Mesothelial cell of epicardium (in vitro differentiated cells): ENCODE measurements at regions not wholly inside any gene's neighbourhood (a gene's known extent, or its start where the extent isn't known, plus 50 kb on each side); places are given as distances from the start of the nearest gene placed in this dataset.
"Not testable (repeated sequence)": the region's sequence is repeated elsewhere in the genome, so short reads cannot be mapped to it uniquely, and the experiment has no call there.

Source experiments
- DNase-seq, 2 experiments: peaks; one replicate each; pipeline ENCODE4 v3.0.0; 2021; ENCODE audit warnings: low spot score in 2 of 2; ENCODE audit not compliant: unreplicated experiment in 2 of 2
- H3K27ac Mint-ChIP-seq: 2 replicates; pipeline ENCODE4 v1.8.0; 2021; ENCODE audit warnings: mixed read lengths
- H3K27me3 Mint-ChIP-seq: 2 replicates; pipeline ENCODE4 v1.8.0; 2021; ENCODE audit warnings: low read depth, mixed read lengths
- H3K36me3 Mint-ChIP-seq: 2 replicates; pipeline ENCODE4 v1.8.0; 2021; ENCODE audit warnings: mixed read lengths
- H3K4me1 Mint-ChIP-seq: 2 replicates; pipeline ENCODE4 v1.8.0; 2021; ENCODE audit warnings: mixed read lengths
- H3K4me3 Mint-ChIP-seq: 2 replicates; pipeline ENCODE4 v1.8.0; 2021; ENCODE audit warnings: mild to moderate bottlenecking, moderate library complexity, mixed read lengths
- H3K9me3 Mint-ChIP-seq: 2 replicates; pipeline ENCODE4 v1.8.0; 2021; ENCODE audit warnings: mixed read lengths
- TF ChIP-seq, protein P1 (sequence below): fragments of 200-600 bp; sonication (generic); IDR thresholded peaks from one replicate; pipeline ENCODE4 v1.5.0; 2021; ENCODE audit warnings: antibody characterized with exemption; ENCODE audit not compliant: unreplicated experiment

DNA sequence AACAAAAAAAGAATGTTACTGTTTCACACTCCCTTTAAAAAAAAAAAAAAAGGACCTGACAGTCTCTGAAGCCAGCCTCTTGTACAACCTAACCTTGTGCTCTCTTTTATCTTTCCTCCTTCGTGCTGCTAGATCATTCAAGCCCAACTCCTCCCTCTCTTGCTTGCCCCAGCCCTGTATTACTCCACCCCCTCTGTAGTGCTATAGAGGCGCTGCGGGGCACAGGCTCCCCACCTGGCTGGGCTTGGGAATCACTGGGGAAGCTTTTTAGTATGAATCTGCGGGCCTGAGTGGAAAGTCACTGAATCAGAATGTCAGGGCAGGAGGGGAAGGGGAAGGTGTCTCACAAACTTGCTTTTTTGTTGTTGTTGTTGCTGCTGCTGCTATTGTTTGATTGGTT is 383.7 kb upstream of the CAMK1G start:
- TF ChIP-seq, protein P1, sequence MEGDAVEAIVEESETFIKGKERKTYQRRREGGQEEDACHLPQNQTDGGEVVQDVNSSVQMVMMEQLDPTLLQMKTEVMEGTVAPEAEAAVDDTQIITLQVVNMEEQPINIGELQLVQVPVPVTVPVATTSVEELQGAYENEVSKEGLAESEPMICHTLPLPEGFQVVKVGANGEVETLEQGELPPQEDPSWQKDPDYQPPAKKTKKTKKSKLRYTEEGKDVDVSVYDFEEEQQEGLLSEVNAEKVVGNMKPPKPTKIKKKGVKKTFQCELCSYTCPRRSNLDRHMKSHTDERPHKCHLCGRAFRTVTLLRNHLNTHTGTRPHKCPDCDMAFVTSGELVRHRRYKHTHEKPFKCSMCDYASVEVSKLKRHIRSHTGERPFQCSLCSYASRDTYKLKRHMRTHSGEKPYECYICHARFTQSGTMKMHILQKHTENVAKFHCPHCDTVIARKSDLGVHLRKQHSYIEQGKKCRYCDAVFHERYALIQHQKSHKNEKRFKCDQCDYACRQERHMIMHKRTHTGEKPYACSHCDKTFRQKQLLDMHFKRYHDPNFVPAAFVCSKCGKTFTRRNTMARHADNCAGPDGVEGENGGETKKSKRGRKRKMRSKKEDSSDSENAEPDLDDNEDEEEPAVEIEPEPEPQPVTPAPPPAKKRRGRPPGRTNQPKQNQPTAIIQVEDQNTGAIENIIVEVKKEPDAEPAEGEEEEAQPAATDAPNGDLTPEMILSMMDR = no peak
- peaks cover 16% of the 10 kb centered on the region for H3K4me1 Mint-ChIP-seq
- H3K9me3 Mint-ChIP-seq = peaks cover 24% of the 10 kb centered on the region
- H3K4me3 Mint-ChIP-seq = no peak overlapping the region
- H3K27ac Mint-ChIP-seq = no peak overlapping the region
- no peak for DNase-seq
- H3K27me3 Mint-ChIP-seq = peaks cover 7% of the 10 kb centered on the region
- peaks cover 18% of the 10 kb centered on the region for H3K36me3 Mint-ChIP-seq

DNA sequence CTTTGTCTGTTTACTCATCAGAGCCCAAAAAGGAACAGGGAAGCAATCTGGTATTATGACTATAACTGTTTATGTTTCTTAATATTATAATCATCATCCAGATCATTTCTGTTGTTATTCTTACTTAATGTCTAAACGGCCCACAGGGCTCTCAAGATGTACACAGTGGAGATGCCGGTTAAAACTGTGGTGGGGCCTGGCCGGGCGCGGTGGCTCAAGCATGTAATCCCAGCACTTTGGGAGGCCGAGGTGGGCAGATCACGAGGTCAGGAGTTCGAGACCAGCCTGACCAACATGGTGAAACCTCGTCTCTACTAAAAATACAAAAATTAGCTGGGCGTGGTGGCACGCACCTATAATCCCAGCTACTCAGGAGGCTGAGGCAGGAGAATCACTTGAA is 381.2 kb upstream of the CAMK1G start:
- not testable (repeated sequence) for H3K9me3 Mint-ChIP-seq, DNase-seq, H3K36me3 Mint-ChIP-seq, H3K27ac Mint-ChIP-seq, H3K4me3 Mint-ChIP-seq
- Mint-ChIP-seq H3K27me3 (peaks cover 22% of the 10 kb centered on the region), H3K4me1 (peaks cover 18% of the 10 kb centered on the region)

DNA sequence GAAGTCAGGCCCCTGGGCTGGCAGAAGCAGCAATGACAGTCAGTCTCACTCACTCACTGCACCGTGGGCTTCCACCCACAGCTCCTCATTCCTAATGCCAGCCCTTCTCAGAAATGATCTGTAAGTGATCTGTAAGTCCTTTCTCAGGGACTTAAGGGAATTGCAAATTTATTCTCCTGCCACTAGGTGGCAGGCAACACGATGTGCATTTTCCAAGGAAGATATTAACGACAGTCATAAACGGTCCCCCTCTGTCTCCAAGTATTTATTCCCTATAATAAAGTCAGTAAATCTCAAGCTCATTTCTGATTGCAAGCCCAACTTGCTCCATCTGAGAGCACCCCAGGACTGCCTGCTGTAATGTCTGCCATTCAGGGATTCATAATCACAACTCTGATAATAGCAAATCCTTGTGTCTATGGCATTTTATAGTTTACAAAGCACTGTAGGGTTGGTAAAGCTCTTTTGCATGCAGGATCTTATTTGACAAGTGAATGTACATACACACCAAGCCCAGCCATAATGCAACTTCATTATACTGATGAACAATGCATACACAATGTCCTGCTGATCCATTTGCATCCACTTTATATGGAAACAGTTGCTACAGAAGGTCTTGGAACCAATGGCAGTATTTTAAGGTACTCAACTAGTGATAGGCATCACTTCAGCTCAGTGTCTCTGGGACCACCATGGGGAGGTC is 380.5 kb upstream of the CAMK1G start:
- Mint-ChIP-seq H3K4me1 (peaks cover 25% of the 10 kb centered on the region), H3K27me3 (peaks cover 28% of the 10 kb centered on the region), H3K27ac (no peak overlapping the region), H3K4me3 (no peak overlapping the region), H3K9me3 (no peaks in the 10 kb centered on the region), H3K36me3 (no peaks in the 10 kb centered on the region)
- DNase-seq = no peak
- TF ChIP-seq, protein P1 = peak; percentile 88

DNA sequence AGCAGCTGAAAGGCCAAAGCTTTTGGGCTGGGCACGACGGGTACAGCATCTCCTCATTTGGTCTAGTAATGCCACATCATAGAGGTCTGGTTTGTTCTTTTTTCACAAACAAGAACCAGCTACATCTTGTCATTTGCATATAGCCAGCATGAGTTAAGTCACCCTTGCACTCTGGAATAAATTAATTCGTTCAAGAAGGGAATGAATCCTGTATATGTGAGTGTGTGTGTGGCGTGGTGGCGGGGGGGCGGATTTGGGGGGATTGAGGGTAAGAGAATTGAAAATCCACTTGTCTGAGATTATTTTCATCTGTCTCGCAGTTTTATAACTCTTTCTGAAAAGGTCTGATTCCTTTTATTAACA is 380.0 kb upstream of the CAMK1G start:
- TF ChIP-seq, protein P1 = no peak
- peaks cover 32% of the 10 kb centered on the region for H3K27me3 Mint-ChIP-seq
- H3K4me3 Mint-ChIP-seq = no peak overlapping the region
- H3K9me3 Mint-ChIP-seq = no peaks in the 10 kb centered on the region
- H3K27ac Mint-ChIP-seq = no peak overlapping the region
- no peaks in the 10 kb centered on the region for H3K36me3 Mint-ChIP-seq
- peaks cover 21% of the 10 kb centered on the region for H3K4me1 Mint-ChIP-seq
- no peak for DNase-seq

DNA sequence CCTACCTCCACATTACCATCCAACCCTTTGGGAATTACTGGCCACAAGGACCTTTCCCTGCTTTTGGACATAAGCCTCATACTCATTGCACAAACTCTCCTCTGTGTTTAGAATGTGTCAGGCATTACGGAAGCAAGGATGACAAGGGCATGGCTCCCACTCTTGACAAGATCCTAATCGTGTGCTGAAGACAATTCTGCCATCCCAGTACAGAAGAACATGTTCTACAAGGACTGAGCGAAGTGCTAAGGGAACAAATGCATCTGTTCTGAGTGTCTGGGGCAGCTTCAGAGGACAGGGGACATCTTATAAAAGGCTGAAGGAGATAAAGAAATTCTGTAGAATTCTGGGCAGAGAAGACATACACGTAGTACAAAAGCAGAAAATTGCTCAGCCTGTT is 378.5 kb upstream of the CAMK1G start:
- Mint-ChIP-seq H3K27ac (no peak overlapping the region), H3K4me1 (peaks cover 12% of the 10 kb centered on the region), H3K9me3 (no peaks in the 10 kb centered on the region), H3K27me3 (peaks cover 43% of the 10 kb centered on the region), H3K36me3 (no peaks in the 10 kb centered on the region), H3K4me3 (no peak overlapping the region)
- DNase-seq = no peak
- TF ChIP-seq, protein P1 = no peak

DNA sequence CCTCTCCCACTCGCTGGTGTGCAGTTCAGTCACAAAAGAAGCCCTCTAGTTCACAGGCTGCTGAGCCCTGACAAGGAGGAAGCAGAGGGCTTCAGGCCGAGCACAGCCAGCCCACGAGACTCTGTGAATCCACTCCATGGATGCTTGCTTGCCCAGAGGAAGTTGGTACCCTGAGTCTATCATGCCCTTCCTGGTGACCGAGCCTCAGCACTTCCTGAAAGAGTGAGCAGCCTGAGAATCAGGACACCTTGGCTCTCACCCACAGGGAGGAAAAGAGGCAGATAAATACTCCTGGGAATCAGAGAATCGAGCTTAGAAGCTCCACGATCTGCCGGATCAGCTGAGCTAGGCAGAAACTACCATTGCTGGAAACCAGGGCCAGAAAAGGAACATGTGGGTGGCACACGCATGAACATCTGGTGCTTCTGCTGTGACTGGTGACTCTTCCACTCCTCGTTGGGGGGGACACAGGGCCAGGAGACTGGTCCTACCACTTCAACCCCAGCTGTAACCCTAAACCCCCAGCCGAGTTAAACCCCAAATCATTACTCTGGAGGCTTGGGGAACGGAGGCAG is 376.3 kb upstream of the CAMK1G start:
- Mint-ChIP-seq H3K36me3 (no peaks in the 10 kb centered on the region), H3K27me3 (peaks cover 49% of the 10 kb centered on the region), H3K4me3 (peak overlapping the region; percentile 71), H3K9me3 (no peaks in the 10 kb centered on the region), H3K27ac (peak overlapping the region; percentile 16), H3K4me1 (peaks cover 13% of the 10 kb centered on the region)
- DNase-seq = no peak
- TF ChIP-seq, protein P1 = no peak
